GM12892 (cell line): ENCODE measurements at regions not wholly inside any gene's neighbourhood (a gene's known extent, or its start where the extent isn't known, plus 50 kb on each side); places are given as distances from the start of the nearest gene placed in this dataset.

Experiments used
- POLR2A ChIP-seq: IDR thresholded peaks from 2 replicates; pipeline ENCODE4 v1.6.1; 2011; ENCODE audit warnings: low read depth, low read length, control low read depth
- POLR2AphosphoS5 ChIP-seq: IDR thresholded peaks from 2 replicates; pipeline ENCODE4 v1.6.1; 2011; ENCODE audit warnings: low read depth, low read length, control low read depth
- TAF1 ChIP-seq: IDR thresholded peaks from 2 replicates; pipeline ENCODE4 v1.6.1; 2011; ENCODE audit warnings: low read depth, mild to moderate bottlenecking, control low read depth, low read length, borderline replicate concordance

DNA sequence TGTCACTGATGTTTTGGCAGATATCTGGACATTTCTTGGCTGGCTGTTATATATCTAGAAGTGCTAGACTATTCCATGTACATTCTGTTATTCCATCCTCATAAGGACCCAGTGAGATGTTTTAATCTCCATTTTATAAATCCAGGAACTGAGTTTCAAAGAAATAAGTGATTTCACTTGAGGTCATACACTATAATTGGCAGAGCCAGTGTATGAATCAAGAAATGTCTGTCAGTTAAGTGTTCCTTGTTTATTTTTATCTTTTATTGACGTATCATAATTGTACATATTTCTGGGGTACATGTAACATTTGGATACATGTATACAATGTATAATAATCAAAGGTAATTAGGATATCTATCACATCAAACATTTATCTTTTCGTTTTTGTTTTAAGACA is 338.3 kb upstream of the KLF4 start:
- no peak for TF ChIP-seq POLR2A
- TF ChIP-seq POLR2AphosphoS5 = no peak
- TF ChIP-seq TAF1 = no peak
